ENCODE measurements at regions not wholly inside any gene's neighbourhood (a gene's known extent, or its start where the extent isn't known, plus 50 kb on each side); places are given as distances from the start of the nearest gene placed in this dataset.

- DNase-seq (ENCODE audit: low read depth), result no peak
- no peak for TF ChIP-seq CTCF (IDR thresholded peaks at IDR 0.05; ENCODE audit: low read depth, low read length, missing control alignments)
- H3K4me3 ChIP-seq (ENCODE audit: low read depth, low read length), result no peak overlapping the region
Observed at GRCh38 chr10:63758080-63758479, 236.9 kb downstream of the REEP3 start.

- H3K4me3 ChIP-seq (ENCODE audit: low read depth, low read length), result no peak overlapping the region
- TF ChIP-seq CTCF (IDR thresholded peaks at IDR 0.05; ENCODE audit: low read depth, low read length, missing control alignments), result no peak
- DNase-seq (ENCODE audit: low read depth), result no peak
Observed at GRCh38 chr10:63759335-63759734, 238.1 kb downstream of the REEP3 start.

GRCh38 chr10:63760034-63760707 is 239.0 kb downstream of the REEP3 start:
- TF ChIP-seq CTCF (IDR thresholded peaks at IDR 0.05; ENCODE audit: low read depth, low read length, missing control alignments), result no peak
- DNase-seq (ENCODE audit: low read depth), result no peak
- no peak overlapping the region for H3K4me3 ChIP-seq (ENCODE audit: low read depth, low read length)

GRCh38 chr10:63760708-63761047 is 239.5 kb downstream of the REEP3 start:
- DNase-seq (ENCODE audit: low read depth), result no peak
- TF ChIP-seq CTCF (IDR thresholded peaks at IDR 0.05; ENCODE audit: low read depth, low read length, missing control alignments), result no peak
- H3K4me3 ChIP-seq (ENCODE audit: low read depth, low read length), result no peak overlapping the region

GRCh38 chr10:63761243-63761642 is 240.0 kb downstream of the REEP3 start:
- no peak for TF ChIP-seq CTCF (IDR thresholded peaks at IDR 0.05; ENCODE audit: low read depth, low read length, missing control alignments)
- no peak for DNase-seq (ENCODE audit: low read depth)
- no peak overlapping the region for H3K4me3 ChIP-seq (ENCODE audit: low read depth, low read length)

- no peak for DNase-seq (ENCODE audit: low read depth)
- H3K4me3 ChIP-seq (ENCODE audit: low read depth, low read length), result no peak overlapping the region
- no peak for TF ChIP-seq CTCF (IDR thresholded peaks at IDR 0.05; ENCODE audit: low read depth, low read length, missing control alignments)
Observed at GRCh38 chr10:63763744-63764143, 242.5 kb downstream of the REEP3 start.

GRCh38 chr10:63765126-63765525 is 243.9 kb downstream of the REEP3 start:
- no peak overlapping the region for H3K4me3 ChIP-seq (ENCODE audit: low read depth, low read length)
- DNase-seq (ENCODE audit: low read depth), result no peak
- no peak for TF ChIP-seq CTCF (IDR thresholded peaks at IDR 0.05; ENCODE audit: low read depth, low read length, missing control alignments)

All from GM12864 (cell line).